Left hindlimb (tissue), 1 donor: ENCODE measurements at regions not wholly inside any gene's neighbourhood (a gene's known extent, or its start where the extent isn't known, plus 50 kb on each side); places are given as distances from the start of the nearest gene placed in this dataset.
A peak's percentile ranks its signal among the peaks of the same experiment; 100 is the strongest.
"Not testable (repeated sequence)": the region's sequence is repeated elsewhere in the genome, so short reads cannot be mapped to it uniquely, and the experiment has no call there.

Experiments used
- DNase-seq: peaks from one replicate; pipeline ENCODE4 v3.0.0-alpha.2; 2018

DNA sequence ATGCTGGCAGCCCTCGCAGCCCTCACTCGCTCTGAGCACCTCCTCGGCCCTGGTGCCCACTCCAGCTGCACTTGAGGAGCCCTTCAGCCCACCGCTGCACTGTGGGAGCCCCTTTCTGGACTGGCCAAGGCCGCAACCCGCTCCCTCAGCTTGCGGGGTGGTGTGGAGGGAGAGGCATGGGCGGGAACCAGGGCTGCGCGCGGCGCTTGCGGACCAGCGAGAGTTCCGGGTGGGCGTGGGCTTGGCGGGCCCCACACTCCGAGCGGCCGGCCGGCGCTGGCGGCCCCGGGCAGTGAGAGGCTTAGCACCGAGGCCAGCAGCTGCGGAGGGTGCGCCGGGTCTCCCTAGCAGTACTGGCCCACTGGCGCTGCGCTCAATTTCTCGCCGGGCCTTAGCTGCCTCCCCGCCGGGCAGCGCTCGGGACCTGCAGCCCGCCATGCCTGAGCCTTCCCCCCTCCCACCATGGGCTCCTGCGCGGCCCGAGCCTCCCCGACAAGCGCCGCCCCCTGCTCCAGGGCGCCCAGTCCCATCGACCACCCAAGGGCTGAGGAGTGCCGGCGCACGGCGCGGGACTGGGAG, 283.7 kb upstream of the TMEM132C start:
- not testable (repeated sequence) for DNase-seq

DNA sequence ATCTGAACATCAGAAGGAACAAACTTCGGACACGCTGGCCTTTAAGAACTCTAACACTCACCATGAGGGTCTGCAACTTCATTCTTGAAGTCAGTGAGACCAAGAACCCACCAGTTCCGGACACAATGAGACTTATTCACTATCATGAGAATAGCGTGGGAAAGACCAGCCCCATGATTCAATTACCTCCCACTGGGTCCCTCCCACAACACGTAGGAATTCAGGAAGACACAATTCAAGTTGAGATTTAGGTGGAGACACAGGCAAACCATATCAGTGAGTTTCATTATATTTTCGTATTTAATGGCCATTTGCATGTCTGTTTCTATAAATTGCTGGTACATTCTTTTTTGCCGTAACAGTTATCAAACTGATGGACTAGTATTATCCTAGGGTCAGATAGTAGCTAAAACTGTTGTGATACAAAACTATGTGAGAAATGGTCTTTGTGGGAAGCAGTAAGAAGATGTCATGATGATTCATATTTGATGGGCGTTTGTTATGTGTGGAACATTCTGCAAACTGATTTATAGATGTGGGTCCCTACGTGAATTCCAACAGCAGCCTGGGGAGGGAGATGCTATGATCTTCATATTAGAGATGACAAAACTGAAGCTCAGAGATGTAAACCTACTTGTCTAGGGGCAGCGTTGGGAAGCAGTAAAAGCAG, 282.4 kb upstream of the TMEM132C start:
- no peak for DNase-seq

DNA sequence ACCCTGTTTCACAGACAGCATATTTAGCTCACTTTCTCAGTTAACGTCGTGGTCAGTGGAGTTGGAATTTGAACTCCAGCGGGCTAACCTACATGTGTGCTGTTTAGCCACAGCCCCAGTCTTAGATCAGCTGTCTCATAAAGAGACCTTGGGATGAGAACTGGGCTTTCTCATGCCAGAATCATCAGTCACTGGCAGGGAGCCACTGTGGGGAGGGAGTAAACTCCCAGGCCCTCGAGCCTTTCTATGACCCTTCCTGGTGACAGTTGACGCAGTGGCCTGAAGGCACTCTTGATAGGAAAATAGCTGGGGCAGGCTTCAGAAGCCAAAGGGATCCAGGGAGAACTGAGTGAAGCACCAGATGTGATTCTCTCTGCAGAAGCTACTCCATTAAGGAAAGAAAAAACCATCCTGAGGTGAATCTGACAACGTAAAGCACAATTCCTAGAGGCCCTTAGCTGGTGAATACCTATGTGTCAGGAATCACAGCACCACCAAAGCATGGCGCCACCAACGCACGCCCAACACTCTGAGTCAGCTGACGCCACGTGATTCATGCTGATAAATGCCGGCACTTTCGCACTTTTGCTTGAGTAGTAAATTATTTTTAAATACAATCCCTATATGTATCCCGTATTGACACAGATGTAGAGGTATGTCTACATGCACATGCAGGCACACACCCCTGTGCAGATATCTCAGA, 279.6 kb upstream of the TMEM132C start:
- DNase-seq = peak; percentile 32

DNA sequence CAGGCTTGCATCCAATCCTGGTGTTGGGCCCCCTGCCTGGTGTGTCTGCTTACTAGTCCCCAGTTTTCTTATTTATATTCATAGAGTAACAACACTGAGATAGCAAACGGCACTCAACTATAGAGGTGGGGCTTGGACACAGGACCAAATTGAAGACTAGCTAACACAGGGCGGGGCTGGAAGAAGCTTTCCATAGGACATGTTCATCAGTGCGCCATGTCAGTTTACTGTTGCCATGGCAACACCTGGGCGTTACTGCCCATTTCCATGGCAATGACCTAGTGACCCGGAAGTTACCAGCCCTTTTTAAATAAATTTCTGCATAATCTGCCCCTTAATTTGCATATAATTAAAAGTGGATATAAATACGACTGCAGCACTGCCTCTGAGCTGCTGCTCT, 275.5 kb upstream of the TMEM132C start:
- DNase-seq = no peak

GRCh38 chr12:127998988-127999387, 268.0 kb upstream of the TMEM132C start:
- DNase-seq = no peak

DNA sequence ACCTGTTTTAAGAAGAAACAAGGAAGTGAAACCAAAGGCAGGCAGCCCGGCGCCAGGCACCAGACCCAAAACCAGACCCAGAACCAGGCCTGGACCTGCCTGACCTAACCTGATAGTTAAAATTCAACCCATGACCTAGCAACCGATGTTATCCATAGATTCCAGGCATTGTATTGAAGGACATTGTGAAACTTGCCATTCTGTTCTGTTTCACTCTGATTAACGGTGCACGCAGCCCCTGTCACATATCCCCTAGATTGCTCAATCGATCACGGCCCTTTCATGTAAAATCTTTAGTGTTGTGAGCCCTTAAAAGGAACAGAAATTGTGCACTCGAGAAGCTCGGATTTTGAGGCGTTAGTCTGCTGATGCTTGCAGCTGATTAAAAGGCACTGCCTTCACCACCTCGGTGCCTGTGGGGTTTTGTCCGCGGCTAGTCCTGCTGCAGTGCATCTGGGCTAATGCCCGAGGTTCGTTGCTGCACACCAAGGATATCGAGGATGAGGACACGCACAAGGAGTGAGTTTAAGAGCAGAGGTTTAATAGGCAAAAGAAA, 262.5 kb upstream of the TMEM132C start:
- no peak for DNase-seq

DNA sequence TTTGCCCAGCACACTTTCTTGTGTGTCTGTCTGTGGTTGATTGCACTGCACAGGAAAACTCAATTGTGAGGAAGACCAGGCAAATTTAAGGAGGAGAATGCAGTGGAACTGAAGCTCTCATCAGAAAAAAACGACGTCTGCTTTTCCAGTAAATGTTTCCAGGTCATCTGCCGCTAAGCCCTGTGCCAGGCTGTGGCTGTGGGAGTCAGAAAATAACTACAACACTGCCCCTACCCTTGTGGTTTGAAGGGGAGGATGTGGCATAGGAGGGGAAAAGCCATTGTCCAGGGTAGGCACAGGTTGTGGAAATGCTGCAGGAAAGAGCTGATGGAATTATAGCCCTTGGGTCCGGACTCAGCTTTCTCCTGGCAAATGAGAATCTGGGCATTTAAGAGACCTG, 259.7 kb upstream of the TMEM132C start:
- DNase-seq = no peak

GRCh38 chr12:128008341-128008740, 258.6 kb upstream of the TMEM132C start:
- DNase-seq = no peak

GRCh38 chr12:128009108-128009507, 257.9 kb upstream of the TMEM132C start:
- no peak for DNase-seq

- DNase-seq = no peak
Observed at GRCh38 chr12:128012110-128012509, 254.9 kb upstream of the TMEM132C start.

GRCh38 chr12:128015276-128015675, 251.7 kb upstream of the TMEM132C start:
- no peak for DNase-seq

- no peak for DNase-seq
Observed at GRCh38 chr12:128018067-128018466, 248.9 kb upstream of the TMEM132C start.

DNA sequence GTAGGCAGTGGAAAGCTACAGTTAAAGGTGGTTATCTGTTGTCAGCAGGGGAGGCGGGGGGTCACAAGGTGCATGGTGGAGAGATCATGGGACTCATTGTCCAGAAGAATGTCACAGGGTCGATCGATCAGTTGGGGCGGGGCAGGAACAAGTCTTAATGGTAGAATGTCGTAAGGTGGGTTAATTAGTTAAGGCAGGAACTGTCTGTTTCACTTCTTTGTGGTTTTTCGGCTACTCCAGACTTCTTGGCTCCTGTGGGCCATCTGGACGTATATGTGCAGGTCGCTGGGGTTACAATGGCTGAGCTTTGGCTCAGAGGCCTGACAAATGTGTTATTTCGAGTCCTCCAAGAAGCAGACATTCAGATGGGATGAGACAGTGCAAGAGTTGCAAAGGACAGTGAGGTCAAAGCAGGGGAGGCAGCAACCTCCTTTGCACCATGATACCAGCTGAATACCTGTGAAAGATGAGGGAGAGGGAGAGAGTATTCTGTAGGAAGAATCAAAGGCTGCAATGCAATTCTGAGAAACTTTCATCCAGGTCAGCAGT, 246.9 kb upstream of the TMEM132C start:
- DNase-seq = no peak

GRCh38 chr12:128021561-128021960, 245.4 kb upstream of the TMEM132C start:
- DNase-seq = no peak

DNA sequence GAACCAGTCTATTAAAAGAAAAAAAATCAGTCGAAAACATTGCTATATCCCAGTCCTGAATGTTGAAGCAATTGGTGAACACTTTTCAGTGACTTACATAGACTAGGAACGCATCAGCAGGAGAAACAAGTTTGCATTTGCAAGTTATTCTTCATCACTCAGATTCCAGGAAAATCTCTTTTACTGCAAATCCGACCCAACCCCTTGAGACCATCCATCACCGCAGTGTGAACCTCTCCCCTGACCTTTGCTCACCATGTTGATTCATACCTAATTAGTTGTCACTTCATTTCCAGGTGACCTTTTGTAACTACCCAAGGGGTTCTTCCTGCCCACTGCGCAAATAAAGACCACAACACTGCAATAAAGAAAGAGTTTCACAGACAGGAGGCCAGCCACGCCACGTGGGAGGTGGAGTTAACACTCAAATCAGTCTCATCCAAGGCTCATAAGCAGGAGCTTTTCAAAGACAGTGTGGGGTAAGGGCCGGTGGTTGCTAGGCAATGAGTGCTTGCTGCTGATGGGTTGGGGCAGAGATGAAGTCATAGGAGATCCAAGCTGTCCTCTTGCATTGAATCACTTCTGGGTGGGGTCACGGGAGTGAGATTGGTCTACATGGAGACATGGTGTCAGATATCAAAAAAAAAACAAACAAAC, 241.3 kb upstream of the TMEM132C start:
- DNase-seq = no peak

GRCh38 chr12:128026696-128027574, 240.0 kb upstream of the TMEM132C start:
- no peak for DNase-seq

- DNase-seq = no peak
Observed at GRCh38 chr12:128033473-128033872, 233.5 kb upstream of the TMEM132C start.

GRCh38 chr12:128040971-128041370, 226.0 kb upstream of the TMEM132C start:
- DNase-seq = no peak

GRCh38 chr12:128042283-128042682, 224.7 kb upstream of the TMEM132C start:
- DNase-seq = not testable (repeated sequence)

GRCh38 chr12:128042825-128043224, 224.1 kb upstream of the TMEM132C start:
- no peak for DNase-seq

DNA sequence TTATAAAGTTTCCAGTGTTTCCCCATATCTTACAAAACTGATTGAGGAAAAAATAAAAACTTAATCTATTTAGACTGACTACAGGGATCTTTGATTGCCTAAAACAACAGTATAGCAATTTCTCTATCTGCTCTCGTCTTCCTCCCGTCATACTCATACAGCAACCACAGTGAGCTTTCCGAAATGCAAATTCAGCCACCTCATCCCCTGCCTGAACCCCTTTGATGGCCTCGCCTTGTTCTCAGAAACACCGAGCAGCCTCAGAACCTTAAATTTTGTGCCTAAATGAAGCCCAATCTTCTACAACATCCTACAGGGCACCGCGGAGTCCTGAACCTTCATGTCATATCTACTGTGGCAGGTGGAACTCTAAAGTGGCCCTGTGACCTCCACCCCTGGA, 223.7 kb upstream of the TMEM132C start:
- DNase-seq = no peak
